GM21360 (cell line): ENCODE measurements at regions not wholly inside any gene's neighbourhood (a gene's known extent, or its start where the extent isn't known, plus 50 kb on each side); places are given as distances from the start of the nearest gene placed in this dataset.
"Not testable (repeated sequence)": the region's sequence is repeated elsewhere in the genome, so short reads cannot be mapped to it uniquely, and the experiment has no call there.

ENCODE experiments used
- ATAC-seq: cut with Tn5 transposase; IDR thresholded peaks from one replicate; pipeline ENCODE4 v1.9.1; 2021; ENCODE audit warnings: mild to moderate bottlenecking, moderate library complexity; ENCODE audit not compliant: unreplicated experiment

DNA sequence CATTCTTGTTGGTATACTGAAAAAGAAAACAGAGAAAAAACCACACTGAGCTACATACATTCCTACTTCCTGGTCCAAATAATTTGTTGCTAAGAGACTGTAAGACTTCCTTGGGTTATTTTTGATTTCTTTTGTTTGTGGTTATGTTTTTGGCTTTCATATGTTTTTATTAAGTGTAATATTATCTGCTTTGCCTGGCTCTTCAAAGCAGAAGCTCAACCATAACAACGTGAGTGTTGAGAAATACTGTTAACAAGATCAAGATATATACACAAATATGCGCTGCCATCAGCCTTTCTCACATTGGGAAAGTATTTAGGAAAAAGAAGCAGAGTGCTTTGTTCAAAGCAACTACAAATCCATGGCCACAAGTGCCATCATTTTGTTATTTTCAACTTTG is 556.2 kb upstream of the CBLB start:
- no peak for ATAC-seq

DNA sequence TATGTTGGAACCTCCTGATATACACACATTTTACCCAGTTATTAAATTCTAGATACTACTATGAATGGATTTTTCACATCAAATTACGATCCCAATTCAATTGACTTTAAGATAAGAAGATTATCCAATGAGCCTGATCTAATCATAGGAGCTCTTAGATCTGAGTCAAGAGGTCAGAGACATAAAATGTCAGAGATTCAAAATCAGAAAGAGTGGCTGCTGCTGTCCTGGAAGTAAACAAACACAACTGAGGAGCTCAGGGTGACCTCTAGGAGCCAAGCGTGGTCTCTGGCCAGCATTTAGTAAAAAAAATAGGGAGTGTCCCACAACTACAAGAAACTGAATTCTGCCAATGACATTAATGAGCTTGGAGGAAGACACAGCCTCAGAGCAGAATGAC is 557.1 kb upstream of the CBLB start:
- ATAC-seq: no peak

DNA sequence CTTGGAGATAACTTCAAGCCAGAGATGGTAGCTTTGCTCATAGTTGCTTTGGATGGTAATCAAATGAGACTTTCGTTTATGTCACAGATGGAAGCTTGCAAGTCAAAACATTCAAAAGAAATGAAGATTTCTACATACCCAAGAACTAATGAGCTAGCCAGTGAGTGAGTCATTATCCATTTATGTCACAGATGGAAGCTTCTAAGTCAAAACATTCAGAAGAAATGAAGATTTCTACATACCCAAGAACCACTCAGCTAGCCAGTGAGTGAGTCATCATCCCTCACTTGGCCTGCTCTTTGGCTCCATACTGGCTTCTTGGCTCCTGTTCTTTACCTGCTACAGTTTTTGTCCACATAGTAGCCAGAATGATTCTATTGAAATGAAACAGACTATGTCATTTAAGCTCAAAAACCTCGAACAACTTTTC is 559.8 kb upstream of the CBLB start:
- no peak for ATAC-seq

DNA sequence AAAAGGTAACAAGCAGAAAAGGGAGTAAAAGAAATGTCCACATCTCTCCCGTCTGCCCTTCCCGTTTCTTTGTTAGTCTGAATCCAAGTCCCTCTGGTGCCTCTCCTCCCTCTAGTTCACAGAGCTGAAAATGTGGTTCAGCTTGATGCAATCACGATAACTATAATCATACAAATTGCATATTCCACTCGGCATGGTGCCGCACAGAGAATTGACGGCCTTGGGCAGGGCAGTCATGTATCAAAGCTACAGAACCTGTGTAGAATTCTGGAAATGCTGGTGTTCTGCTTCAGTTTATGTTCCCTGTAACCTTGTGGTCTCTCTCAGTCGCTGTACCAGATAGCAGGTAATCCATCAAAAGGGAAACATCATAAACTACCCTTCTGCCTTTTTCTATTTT is 562.9 kb upstream of the CBLB start:
- no peak for ATAC-seq

DNA sequence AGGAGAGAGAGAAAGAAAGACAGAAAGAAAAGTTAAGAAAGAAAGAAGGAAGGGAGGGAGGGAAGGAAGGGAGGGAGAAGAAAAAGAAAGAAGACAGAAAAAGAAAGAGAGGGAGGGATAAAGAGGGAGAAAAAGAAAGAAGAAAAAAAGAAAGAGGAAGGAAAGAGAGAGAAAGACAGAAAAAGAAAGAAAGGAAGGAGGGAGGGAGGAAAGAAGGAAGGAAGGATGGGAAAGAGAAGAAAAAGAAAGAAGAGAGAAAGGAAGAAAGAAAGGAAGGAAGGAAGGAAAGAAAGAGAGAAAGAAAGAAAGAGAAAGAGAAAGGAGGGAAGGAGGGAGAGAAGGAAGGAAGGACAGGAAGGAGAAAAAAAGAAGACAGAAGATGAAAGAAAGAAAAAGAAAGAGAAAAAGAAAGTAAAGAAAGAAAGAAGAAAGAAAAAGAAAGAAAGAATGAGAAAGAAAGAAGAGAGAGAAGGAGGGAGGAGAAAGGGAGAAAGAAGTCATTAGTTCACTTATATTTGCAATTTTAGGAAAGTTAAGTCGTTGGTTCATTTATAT is 567.2 kb upstream of the CBLB start:
- ATAC-seq: no peak

DNA sequence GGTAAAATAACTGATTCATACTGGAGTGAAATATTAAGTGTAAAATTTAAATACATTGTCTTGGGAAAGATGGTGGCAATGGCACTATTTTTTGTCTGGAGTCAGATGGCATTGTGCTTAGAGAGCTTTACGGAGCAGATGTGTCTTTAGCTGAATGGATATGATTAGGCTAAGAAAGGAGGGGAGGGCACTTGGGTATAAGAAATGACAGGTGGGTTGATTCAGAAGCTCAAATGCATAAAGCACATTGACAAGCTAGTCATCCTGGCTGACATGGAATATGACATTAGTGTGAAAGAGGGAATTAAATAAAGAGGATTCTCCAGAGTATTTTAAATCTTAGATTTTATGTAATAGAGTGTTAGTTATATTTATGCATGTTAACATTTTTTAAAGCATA is 570.1 kb upstream of the CBLB start:
- no peak for ATAC-seq

DNA sequence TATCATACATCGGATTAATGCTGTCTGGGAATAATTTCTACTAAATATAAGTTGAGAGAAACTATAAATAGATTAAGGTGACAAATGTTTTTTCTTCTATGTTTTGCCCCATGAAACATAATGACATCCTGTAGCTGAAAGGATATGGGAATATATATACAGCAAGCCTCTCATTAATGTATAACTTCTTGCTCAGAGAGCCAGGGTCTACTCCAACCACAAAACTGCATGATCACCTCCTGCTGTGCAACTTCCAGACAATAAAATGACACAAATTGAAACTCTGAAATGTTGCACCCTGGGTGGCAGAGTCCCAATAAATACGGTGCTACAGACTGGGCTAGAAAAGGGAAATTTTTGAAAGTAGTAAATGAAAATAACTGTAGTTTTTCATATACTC is 571.9 kb upstream of the CBLB start:
- ATAC-seq: no peak

DNA sequence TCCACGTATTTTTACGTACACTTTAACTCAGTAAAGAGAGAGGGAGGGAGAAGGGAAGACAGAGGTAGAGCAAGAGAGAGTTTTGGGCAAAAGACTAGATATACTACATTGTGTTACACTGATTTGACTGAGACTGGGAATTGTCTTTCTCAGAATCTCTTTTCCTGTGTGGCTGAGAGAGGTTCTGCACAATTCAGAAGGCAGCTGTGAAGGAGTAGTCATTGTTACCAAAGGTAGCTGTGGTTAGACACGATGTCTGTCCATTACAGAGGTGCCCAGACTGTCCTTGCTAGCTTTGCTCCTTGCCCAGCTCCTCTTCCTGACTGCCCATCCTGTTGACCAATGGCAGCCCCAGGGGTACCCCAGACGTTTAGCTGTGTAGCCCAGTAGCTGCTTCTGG is 577.5 kb upstream of the CBLB start:
- ATAC-seq: no peak

DNA sequence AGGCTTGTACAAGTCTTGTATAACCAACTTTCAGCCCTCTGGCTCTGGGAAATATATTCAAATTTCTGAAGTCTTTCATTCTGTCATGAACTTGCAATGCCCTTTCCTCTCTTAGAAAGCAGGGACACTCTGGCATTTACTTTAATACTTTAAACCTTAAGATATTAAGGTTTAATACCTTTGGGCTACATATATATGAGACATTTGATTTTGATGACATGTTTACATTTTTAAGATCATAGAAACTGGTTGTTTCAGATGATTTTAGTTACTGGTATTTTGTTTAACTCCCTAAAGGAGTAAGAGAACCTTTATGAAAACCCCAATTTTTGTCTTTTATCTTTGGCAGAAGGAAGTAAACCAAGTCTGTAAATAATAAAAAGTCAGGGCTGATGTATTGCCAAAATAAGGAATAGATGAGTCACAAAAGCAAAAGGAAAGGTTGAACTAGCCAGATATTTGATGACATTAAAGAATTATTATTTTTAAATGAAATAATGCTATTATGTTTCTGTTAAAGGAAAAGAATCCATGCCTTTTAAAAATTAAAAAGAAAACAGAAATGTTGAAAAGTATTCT is 579.0 kb upstream of the CBLB start:
- no peak for ATAC-seq

DNA sequence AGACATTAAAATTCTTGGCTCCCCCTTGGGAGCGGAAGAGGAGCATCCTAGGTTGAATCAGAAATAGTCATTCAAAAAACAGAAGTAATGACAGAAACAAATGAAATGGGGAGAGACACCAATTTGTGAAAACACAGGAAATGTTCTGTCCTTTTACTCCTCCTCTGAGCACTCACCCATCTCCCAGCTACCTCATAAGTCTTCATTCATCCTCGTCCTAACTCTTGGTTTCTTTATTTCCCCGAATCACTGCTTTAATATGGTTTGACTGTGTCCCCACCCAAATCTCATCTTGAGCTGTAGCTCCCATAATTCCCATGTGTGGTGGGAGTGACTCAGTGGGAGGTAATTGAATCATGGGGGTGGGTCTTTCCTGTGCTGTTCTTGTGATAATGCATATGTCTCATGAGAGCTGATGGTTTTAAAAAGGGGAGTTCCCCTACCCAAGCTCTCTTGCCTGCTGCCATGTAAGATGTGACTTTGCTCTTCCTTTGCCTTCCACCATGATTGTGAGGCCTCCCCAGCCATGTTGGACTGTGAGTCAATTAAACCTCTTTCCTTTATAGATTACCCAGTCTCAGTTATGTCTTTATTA is 579.7 kb upstream of the CBLB start:
- not testable (repeated sequence) for ATAC-seq

DNA sequence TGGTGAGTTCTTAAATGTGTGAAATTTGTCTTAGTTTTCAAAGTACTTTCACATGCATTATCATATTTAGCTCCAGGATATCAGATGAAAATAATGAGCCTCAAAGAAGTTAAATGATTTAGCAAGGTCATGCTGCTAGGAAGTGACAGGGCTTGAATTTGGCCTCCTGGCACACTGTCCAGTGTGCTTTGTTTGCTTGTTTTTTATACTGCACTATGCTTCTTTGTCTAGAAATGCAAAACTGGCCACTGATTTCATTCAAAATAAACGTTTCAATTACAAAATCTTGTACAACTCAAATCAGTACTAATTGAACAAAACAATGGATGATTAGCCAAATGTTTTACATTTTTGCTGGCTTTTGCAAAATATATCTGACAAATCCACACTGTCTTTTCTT is 583.3 kb upstream of the CBLB start:
- no peak for ATAC-seq

DNA sequence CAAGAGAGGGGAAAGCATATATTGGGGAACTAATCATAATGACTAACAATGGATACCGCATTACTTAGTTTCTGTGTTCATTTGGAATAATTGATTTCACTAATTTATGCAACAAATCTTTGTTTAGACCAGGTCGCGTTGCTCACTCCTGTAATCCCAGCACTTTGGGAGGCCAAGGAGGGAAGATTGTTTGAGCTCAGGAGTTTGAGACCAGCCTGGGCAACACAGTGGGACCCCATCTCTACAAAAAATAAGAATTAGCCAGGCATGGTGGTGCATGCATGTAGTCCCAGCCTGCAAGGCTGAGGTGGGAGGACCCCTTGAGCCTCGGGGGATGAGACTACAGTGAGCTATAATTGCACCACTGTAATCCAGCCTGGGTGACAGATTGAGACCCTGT is 585.7 kb upstream of the CBLB start:
- ATAC-seq: no peak

DNA sequence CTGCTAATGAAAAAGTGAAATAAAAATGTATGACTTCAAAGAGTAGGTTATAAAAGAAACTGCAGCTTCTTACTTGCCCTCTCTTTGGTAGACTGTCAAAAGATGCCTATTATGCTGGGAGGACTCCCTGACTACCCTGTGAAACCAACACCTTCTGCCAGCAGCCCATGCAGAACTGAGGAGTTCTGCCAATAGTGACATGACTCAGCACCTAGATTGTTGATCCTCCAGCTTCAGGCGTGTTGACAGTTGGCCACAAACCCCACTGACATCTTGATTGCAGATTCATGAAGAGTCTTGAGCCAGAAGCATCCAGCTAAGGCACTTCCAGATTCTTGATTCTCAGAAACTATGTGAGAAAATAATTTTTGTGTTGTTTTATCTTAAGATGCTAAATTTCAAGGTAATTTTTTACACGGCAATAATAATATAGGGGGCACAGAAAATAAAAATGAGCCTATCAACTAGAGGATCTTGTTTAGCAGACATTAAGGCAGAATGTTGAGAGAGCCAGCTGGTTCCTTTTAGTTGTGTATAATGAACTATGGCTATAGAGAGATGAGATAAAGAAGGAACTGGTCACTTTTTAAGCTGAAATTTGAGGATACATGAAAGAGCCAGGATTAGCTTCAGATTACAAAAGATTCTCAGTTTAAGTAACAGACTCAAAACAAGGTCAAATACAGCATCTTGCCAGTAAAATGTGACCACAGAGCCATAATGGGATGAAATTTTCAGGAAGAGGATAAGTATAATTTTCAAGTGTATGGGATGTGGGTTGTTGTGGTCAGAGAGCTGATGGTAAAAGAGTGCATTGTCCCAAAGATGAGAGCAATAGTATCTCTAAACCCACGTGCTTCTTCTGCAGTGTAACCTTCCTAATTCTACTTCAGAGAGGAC is 588.7 kb upstream of the CBLB start:
- ATAC-seq: peak; percentile 99

DNA sequence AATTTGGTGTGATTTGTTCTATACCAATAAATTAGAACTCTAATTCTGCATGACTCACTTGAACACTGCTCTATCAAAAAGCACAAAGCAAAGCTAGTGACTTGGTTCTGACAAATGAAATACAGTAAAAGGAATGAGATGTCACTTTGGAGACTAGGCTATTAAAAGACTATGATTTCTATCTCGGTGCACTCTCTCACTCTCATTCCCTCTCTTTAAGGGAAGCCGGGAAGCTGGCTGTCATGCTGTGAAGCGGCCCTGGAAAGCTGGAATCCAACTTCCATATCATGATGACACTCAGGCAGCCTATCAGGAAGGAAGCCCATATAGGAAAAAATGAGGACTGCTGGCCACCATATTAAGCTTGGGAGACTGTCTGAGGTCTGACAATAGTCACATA is 590.1 kb upstream of the CBLB start:
- ATAC-seq: no peak

DNA sequence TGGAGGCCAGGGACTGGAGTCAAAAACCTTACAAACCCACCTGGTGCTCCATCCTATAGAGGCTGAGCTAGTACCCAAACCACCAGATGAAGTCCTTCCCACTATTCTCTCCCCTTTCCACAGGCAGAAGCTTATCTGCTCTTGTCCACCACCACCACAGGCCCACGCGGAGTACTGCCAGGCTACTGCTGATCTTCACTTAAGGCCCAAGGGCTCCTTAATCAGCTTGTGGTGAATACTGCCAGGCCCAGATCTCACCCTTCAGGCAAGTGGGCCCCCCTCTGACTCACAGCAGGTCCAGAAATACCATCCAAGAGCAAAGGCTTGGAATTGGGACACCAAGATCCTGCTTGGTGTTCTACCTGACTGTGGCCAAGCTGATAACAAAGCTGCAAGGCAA is 598.1 kb upstream of the CBLB start:
- ATAC-seq: no peak

DNA sequence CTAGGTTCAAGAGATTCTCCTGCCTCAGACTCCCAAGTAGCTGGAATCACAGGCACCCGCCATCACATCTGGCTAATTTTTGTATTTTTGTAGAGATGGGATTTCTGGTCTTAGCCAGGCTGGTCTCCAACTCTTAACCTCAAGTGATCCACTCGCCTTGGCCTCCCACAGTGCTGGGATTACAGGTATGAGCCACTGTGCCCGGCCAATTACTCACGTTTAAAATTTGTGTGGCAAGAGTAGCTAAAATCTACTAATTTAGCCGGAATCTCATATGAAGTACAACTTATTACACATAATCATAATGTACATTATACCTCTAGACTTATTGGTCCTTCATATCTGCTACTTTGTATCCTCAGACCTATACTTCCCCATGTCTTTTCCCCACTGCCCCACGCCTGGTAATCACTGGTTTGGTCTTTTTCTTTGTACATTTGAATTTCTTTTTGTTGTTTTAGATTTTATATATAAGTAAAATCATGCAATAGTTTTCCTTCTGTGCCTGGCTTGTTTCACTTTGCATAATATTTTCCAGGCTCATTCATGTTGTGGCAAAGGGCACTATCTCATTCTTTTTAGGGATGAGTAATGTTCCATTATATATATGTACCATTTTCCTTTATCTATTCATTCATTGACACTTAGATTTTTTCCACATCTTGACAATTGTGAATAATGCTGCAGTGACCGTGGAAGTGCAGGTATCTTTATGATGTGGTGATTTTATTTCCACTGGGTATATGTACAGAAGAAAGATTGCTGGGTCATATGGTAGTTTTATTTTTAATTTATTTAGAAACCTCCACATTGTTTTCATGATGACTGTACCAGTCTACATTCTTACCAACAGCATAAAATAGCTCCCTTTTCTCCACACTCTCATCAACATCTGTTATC is 605.0 kb upstream of the CBLB start:
- ATAC-seq: no peak

DNA sequence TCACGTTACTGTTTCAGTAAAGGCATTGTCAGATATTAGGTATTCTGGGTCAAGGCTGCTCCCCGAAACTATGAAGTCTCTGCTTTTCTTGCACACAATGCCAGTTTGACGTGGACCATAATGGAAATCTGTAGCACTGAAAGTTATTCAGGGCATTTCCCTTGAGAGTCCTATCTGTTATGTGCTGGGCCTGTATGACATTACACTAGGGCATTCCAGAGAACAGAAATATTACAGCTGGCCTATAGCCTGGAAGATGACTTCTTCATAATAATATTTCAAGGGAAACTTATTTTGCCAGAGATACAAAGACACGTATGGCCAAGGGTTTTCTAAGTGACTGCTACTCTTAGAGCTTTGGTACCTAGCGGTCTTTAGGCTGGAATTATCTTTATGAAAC is 613.6 kb upstream of the CBLB start:
- no peak for ATAC-seq

DNA sequence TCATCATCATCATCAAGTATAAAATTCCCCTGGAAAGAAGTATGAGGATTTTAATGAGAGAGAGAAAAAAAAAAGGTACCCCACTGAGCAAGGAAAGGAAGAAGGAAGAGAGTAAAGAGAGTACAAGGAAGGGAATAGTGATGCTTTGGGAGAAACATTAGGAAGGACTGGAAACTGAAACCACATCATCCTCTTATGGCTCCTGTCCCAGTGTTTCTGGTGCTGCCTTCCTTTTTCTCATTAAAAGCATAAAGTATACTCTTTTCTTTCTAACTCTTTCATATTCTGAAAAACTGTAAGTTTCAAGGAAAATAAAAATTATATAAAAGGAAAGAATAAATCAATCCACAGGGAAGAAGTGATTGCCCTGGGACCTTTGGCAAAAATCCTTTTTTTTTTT is 616.4 kb upstream of the CBLB start:
- ATAC-seq: no peak

DNA sequence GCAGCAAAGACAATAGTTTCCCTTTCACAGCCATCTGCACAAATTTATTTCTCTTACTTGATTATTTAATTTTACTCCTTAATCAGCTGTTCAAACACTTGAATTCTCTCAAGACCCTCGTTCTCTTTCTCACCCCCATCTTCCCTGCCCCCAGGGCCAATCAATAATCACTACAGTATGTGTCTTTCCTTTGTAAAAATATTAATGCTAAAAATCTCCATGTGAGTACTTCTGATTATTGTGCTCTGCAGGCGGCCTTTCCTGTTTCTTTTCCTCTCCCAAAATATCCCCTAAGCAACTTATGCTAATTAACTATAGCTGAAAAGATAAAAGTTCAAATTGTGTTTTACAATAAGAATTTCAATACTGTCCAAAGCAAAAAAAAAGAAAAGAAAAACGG is 617.0 kb upstream of the CBLB start:
- ATAC-seq: no peak

DNA sequence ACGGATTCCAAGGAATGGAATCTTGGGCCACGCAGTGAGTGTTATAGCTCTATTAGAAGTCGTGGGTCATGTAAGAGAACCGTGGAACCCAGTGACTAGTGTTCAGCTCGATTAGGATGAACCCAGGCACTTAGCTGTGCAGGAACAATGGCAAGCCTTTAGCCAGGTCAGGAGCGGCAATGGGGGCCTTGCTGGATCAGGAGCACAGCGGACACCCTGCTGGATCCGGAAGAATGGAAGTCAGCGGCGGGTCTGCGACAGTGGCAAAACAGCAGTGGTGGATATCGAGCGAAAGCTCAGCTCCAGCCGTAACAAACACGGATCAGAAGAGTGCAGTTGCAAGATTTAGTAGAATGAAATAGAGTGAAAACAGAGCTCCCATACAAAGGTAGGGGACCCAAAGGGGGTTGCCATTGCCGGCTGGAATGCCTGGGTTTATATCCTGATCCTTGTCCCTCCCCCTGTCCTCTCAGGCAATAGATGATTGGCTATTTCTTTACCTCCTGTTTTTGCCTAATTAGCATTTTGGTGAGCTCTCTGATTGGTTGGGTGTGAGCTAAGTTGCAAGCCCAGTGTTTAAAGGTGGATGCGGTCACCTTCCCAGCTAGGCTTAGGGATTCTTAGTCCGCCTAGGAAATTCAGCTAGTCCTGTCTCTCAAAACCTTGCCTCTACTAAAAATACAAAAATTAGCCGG is 618.3 kb upstream of the CBLB start:
- not testable (repeated sequence) for ATAC-seq
